Stomach smooth muscle (tissue), 2 donors: ENCODE measurements at regions not wholly inside any gene's neighbourhood (a gene's known extent, or its start where the extent isn't known, plus 50 kb on each side); places are given as distances from the start of the nearest gene placed in this dataset.
A peak's percentile ranks its signal among the peaks of the same experiment; 100 is the strongest.

Source experiments
- H3K27ac ChIP-seq: one replicate; pipeline ENCODE4 v1.7.0; 2013; ENCODE audit warnings: mild to moderate bottlenecking, low read length, inconsistent platforms
- H3K27me3 ChIP-seq, 2 donors: one replicate each; pipeline ENCODE4 v1.7.0; 2013; ENCODE audit warnings: low read length in 2 of 2; ENCODE audit not compliant: insufficient read depth in 2 of 2, control insufficient read depth in 1 of 2
- H3K36me3 ChIP-seq, 2 donors: one replicate each; pipeline ENCODE4 v1.7.0; 2013; ENCODE audit warnings: low read length in 2 of 2; ENCODE audit not compliant: control insufficient read depth in 2 of 2, insufficient read depth in 2 of 2
- H3K4me1 ChIP-seq: one replicate; pipeline ENCODE4 v1.7.0; 2013; ENCODE audit warnings: low read length; ENCODE audit not compliant: control insufficient read depth, insufficient read depth
- H3K4me3 ChIP-seq, 2 donors: one replicate each; pipeline ENCODE4 v1.7.0; 2013; ENCODE audit warnings: low read length in 2 of 2
- H3K9ac ChIP-seq, 2 donors: one replicate each; pipeline ENCODE4 v1.7.0; 2013; ENCODE audit warnings: low read length in 2 of 2, mild to moderate bottlenecking in 1 of 2
- H3K9me3 ChIP-seq, 2 donors: one replicate each; pipeline ENCODE4 v1.7.0; 2013; ENCODE audit warnings: low read length in 2 of 2; ENCODE audit not compliant: control insufficient read depth in 2 of 2
- donor health status: healthy.
- donor health status: Pancreatic carcinoma.

DNA sequence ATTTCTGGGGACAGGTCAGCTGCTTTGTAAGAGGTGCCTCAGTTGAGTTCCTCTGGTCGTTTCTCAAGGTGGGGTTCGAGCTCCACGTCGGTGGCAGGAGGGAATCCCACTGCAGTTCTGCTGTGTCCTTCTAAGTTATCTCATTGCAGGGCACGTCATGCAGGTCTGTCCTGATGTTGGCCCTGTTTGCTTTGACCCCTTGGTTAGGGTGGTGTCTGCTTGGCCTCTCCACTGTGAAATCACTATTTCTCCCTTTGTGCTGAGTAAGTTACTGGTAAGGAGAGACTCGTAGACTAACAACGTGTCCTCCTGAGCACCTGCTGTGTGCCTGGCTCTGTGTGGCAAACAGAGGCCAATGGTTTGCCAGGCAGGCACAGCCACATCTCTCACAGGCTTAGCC is 372.9 kb upstream of the ZMIZ1 start:
- Histone ChIP-seq H3K9me3 (no peaks in the 10 kb centered on the region), H3K4me1 (peaks cover 21% of the 10 kb centered on the region), H3K27ac (no peak overlapping the region), H3K27me3 (no peaks in the 10 kb centered on the region), H3K4me3 (no peak overlapping the region), H3K36me3 (no peaks in the 10 kb centered on the region), H3K9ac (no peak overlapping the region)

DNA sequence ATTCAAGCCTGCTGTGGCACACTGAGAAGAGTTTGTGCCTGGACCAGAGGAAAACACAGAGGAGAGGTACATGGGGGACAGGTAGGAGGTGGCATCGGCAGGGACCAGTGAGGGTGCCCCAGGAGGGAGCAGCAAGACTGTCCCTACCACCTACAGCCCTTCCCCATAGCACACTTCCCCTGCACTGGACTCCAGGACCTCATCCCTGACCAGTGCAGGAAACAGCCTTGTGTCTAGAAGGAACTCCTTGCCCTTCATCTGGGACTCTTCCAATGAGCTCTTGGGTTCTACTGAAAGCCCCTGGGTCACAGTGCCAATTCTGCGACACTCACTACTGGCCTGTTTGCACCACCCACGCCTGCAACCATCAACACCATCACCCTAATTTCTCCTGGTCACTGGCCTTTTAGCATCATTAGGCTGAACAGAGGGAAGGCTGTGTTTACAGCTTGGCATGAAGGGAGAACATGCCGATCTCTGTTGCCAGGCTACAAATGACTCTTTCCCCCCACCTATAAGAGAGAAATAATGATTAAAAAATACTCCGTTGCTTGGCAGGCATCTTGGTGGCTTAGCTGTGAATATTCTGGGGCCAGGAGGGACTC is 371.9 kb upstream of the ZMIZ1 start:
- Histone ChIP-seq H3K36me3 (no peaks in the 10 kb centered on the region), H3K4me3 (no peak overlapping the region), H3K4me1 (peaks cover 21% of the 10 kb centered on the region), H3K9ac (no peak overlapping the region), H3K27ac (peak overlapping the region; percentile 6), H3K27me3 (no peaks in the 10 kb centered on the region), H3K9me3 (no peaks in the 10 kb centered on the region)

DNA sequence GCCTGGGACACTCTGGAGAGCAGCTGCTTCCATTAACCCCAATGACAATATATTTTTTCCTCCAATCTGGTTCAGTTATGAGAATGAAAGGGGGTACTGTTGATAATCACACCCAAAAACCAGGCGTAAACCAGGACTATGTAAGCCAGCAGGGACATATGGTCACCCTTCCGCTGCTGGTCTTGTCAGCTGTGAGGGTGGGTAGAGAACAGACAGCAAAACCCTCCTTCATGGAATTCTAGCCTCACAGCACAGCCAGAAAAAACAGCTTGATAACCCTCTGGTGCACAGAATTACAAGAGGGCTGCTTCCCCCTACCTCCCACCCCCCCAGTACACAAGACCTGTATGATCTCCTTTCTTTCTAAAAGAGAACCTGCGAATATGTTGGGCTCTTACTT is 368.8 kb upstream of the ZMIZ1 start:
- no peak overlapping the region for H3K27ac ChIP-seq
- no peaks in the 10 kb centered on the region for H3K27me3 ChIP-seq
- peaks cover 21% of the 10 kb centered on the region for H3K4me1 ChIP-seq
- H3K36me3 ChIP-seq: no peaks in the 10 kb centered on the region
- H3K4me3 ChIP-seq: no peak overlapping the region
- no peaks in the 10 kb centered on the region for H3K9me3 ChIP-seq
- no peak overlapping the region for H3K9ac ChIP-seq

DNA sequence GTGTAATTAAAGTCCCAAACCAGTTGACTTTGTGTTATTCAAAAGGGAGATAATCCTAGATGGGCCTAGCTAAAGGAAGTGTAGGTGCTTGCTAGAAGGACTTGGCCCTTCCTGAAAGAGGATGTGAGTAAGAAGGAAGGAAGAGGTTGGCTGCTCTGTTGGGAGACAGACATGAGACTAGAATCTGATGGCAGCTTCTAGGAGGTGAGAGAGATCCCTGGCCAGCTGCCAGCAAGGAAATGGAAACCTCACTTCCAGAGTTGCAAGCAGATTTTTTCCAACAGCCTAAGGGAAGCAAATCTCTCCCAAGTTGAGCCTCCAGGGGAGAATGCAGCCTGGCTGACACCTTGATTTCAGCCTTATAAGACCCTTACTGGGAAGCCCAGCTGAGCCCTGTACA is 368.4 kb upstream of the ZMIZ1 start:
- no peaks in the 10 kb centered on the region for H3K27me3 ChIP-seq

DNA sequence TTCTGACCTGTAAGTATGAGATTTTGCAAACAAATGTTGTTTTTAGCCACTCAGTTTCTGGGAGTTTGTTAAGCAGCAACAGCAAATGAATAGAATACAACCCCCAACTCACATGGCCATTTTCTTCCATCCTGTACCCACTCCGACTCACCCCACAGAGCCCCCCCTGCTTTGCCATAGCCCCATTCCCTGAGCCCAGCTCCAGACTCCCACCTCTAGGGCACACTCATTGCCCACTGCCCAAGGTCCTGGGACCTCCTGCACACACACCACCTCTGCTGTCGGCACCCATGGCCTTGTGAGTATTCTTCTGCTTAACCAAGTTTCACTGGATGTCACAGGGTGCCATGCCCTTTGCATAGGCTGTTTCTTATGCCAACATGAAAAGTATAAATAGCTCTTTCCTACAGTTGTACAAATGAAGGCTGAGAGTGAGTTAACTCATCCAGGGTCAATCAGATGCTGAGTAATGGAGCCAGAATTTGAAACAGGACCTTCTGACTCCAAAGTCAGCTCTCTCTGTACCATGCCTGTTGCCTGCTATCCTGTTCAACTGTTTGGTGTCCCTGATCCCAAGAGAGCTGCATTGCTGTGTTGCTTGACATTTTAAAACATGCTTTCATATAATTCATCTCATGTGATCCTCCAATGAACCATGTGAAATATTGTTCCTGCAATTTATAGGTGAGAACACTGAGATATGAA is 367.8 kb upstream of the ZMIZ1 start:
- Histone ChIP-seq H3K9ac (no peak overlapping the region), H3K4me1 (peaks cover 21% of the 10 kb centered on the region), H3K27ac (no peak overlapping the region), H3K27me3 (no peaks in the 10 kb centered on the region), H3K9me3 (no peaks in the 10 kb centered on the region), H3K4me3 (no peak overlapping the region), H3K36me3 (no peaks in the 10 kb centered on the region)

More for the DNA sequence above, 368.4 kb upstream of the ZMIZ1 start:
- peaks cover 21% of the 10 kb centered on the region for H3K4me1 ChIP-seq
- no peak overlapping the region for H3K4me3 ChIP-seq
- H3K36me3 ChIP-seq: no peaks in the 10 kb centered on the region
- no peaks in the 10 kb centered on the region for H3K9me3 ChIP-seq
- H3K9ac ChIP-seq: no peak overlapping the region
- H3K27ac ChIP-seq: no peak overlapping the region

- H3K9me3 ChIP-seq: no peaks in the 10 kb centered on the region
- H3K27me3 ChIP-seq: no peaks in the 10 kb centered on the region
- no peak overlapping the region for H3K4me3 ChIP-seq
- H3K9ac ChIP-seq: no peak overlapping the region
- no peak overlapping the region for H3K27ac ChIP-seq
- H3K4me1 ChIP-seq: peaks cover 15% of the 10 kb centered on the region
- H3K36me3 ChIP-seq: no peaks in the 10 kb centered on the region
These were observed 366.6 kb upstream of the ZMIZ1 start for GRCh38 chr10:78702186-78702585.

GRCh38 chr10:78702876-78703275 is 365.9 kb upstream of the ZMIZ1 start:
- Histone ChIP-seq H3K4me1 (peaks cover 8% of the 10 kb centered on the region), H3K4me3 (no peak overlapping the region), H3K36me3 (no peaks in the 10 kb centered on the region), H3K27me3 (no peaks in the 10 kb centered on the region), H3K9me3 (no peaks in the 10 kb centered on the region), H3K27ac (no peak overlapping the region), H3K9ac (no peak overlapping the region)

- no peaks in the 10 kb centered on the region for H3K9me3 ChIP-seq
- H3K27ac ChIP-seq: no peak overlapping the region
- H3K4me1 ChIP-seq: peaks cover 2% of the 10 kb centered on the region
- no peak overlapping the region for H3K4me3 ChIP-seq
- no peak overlapping the region for H3K9ac ChIP-seq
- H3K36me3 ChIP-seq: no peaks in the 10 kb centered on the region
- H3K27me3 ChIP-seq: no peaks in the 10 kb centered on the region
These were observed 365.2 kb upstream of the ZMIZ1 start for GRCh38 chr10:78703593-78703992.

DNA sequence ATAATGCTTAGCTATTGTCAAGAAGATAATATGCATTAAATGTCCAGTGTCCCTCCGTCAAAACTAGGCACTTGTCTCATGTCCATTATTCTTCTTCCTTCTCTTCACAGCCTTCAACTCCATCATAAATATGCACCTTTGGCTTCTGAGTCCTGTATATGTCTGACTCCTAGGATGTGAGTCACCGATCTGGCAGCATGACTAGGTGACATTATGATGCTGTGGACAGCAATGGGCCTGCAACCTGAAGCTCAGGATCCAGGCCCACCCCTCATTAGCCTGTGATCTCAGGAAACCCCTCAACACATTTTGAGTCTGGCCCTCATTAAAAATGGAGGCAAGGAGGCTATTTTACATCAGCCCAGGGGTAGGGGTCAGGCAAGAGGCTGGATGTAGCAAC is 362.5 kb upstream of the ZMIZ1 start:
- Histone ChIP-seq H3K9ac (no peak overlapping the region), H3K36me3 (no peaks in the 10 kb centered on the region), H3K27me3 (no peaks in the 10 kb centered on the region), H3K4me1 (no peaks in the 10 kb centered on the region), H3K9me3 (no peaks in the 10 kb centered on the region), H3K27ac (no peak overlapping the region), H3K4me3 (no peak overlapping the region)

- no peak overlapping the region for H3K27ac ChIP-seq
- H3K4me1 ChIP-seq: no peaks in the 10 kb centered on the region
- H3K9ac ChIP-seq: no peak overlapping the region
- no peaks in the 10 kb centered on the region for H3K36me3 ChIP-seq
- H3K9me3 ChIP-seq: no peaks in the 10 kb centered on the region
- H3K4me3 ChIP-seq: no peak overlapping the region
- H3K27me3 ChIP-seq: no peaks in the 10 kb centered on the region
These were observed 361.8 kb upstream of the ZMIZ1 start for GRCh38 chr10:78706726-78707540.

DNA sequence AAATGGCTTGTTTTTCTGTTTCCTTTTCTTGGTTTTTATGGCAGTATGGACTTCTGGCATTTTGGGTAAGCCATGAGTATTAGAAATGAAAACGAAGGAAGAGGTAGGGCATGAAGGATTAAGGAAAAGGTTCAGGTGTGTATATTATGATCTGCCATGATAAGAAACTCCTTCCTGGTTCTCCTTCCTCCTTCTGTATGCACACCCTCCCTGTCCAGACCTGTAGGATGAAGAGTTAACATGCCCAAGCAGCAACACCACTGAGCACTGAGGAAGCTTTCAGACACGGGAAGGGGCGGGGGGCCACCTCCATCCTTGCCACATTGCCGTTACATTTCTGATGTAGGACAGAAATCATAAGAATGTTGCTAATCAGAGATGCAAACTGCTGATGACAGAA is 361.0 kb upstream of the ZMIZ1 start:
- H3K27ac ChIP-seq: no peak overlapping the region
- H3K36me3 ChIP-seq: no peaks in the 10 kb centered on the region

More for the DNA sequence above, 361.0 kb upstream of the ZMIZ1 start:
- Histone ChIP-seq H3K4me3 (no peak overlapping the region), H3K9me3 (no peaks in the 10 kb centered on the region), H3K27me3 (no peaks in the 10 kb centered on the region), H3K4me1 (no peaks in the 10 kb centered on the region), H3K9ac (no peak overlapping the region)
